Right forelimb (tissue), 1 donor: ENCODE measurements at regions not wholly inside any gene's neighbourhood (a gene's known extent, or its start where the extent isn't known, plus 50 kb on each side); places are given as distances from the start of the nearest gene placed in this dataset.

Source experiments
- DNase-seq: peaks from one replicate; pipeline ENCODE4 v3.0.0-alpha.2; 2018

DNA sequence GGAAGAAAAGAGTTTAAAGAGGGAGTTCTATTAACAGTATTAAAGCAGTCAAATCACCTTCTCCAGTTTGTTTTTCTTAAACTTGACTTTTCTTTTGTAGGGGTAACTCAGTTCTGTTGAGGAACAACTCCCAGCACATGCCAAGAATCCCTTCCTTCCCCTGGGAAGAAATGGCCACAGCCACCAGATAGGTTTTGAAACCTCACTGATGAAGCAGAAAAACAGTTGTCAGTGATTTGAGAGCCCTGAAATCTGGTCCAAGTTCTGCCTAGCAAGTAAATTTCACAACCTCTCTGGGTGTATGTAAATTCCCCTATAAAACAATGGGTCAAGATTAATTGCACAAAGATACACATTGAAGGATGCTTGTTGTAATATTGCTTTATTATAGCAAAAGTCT, 167.1 kb downstream of the DHX15 start:
- no peak for DNase-seq

DNA sequence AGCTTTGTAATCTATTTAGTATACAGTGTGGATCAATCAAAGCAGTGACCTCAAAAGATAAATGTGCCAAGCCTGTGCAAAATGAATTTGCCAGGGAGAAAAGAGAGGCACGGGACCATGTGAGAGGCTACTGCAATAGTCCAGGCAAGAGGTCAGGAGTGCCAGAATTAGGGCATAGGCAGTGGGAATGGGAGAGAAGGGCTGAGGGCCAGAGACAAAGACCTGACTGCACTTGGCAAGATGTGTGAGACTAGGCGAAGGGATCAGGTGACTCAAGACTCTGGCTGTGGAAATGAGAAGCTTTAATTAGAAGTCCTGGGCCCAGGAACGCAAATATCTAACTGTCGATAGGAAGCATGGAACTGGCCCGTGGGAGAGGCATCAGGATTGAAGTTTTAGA, 168.1 kb downstream of the DHX15 start:
- DNase-seq, result no peak

DNA sequence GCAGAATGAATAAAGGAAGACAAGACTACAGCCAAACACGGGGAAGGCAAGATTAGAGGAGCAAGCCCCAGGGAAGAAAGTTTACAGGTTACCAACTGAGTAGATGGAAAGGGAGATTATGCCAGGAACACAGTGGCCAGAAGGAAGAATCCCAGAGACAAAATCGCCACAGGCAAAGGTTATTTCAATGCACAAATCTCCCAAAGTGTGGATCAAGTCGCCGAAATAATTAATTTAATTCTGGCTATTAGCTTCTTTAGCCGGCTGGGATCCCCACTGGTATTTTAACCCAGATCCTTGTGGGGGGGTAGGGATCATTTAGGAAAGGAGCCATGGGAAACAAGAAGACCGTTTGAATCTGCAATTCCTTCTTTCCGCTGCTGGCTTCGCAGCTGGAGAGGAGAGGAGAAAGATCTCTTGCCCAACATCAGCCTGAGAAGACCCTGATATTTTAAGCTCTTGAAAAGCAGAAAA, 171.0 kb downstream of the DHX15 start:
- no peak for DNase-seq

DNA sequence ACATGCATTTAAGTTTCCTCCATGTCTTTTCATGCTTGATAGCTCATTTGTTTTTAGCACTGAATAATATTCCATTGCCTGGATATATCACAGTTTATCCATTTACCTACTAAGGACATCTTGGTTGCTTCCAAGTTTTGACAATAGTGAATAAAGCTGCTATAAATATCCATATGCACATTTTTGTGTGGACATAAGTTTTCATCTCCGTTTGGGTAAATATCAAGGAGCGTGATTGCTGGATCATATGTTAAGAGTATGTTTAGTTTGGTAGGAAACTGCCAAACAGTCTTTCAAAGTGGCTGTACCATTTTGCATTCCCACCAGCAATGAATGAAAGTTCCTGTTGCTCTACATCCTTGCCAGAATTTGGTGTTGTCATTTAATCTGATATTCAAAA, 172.5 kb downstream of the DHX15 start:
- no peak for DNase-seq

DNA sequence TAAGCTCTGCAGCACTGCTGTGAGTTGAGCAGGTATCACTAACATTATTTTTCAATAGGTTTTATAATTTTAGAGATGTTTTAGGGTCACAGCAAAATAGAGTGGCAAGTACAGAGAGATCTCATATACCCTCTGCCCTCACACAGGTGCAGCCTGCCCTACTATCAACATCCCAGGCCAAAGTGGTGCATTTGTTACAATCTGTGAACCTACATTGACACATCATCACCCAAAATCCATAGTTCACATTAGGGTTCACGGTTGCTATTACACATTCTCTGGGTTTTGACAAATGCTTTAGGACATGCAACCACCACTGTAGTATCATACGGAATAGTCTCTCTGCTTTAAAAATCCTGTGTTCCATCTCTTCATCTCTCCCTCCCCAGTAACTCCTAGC, 173.1 kb downstream of the DHX15 start:
- DNase-seq, result no peak

DNA sequence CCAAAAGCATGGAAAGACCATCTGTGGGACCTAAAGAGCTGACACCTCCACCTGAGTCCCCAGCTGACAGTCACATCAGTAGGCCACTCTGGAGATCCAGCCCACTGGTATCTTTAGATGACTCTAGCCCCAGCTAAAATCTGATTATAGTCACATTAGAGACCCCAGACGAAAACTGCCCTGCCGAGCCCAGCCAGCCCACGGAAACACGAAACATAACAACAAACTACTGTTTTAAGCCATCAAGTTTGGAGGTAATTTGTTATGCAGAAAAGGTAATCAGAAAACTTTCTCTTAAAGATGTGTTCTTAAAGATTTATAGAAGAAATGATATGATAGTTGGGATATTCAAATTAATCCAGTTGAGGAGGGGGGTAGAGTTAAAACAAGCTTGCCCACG, 175.7 kb downstream of the DHX15 start:
- no peak for DNase-seq

DNA sequence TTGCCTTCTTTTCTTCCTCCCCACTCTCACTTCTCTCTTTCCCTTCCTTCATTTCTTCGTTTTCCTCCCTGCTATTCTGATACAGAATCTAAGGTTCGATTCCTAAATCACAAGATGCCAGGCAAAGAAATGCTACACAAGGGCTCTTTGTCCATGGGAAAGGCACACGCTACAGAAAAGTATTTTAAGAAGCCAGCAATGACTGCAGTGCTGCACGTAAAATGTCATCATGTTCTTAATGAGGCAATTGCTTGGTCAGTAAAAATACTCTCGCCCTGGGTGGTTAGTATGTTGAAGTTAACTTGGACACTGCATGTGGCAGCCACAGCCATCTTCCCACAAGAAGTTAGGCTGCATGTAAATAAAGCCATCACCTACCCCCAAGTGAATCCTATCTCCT, 178.4 kb downstream of the DHX15 start:
- no peak for DNase-seq

GRCh38 chr4:24405341-24405740, 179.0 kb downstream of the DHX15 start:
- DNase-seq, result no peak

GRCh38 chr4:24404281-24404680, 180.1 kb downstream of the DHX15 start:
- DNase-seq, result no peak

GRCh38 chr4:24403265-24403664, 181.1 kb downstream of the DHX15 start:
- no peak for DNase-seq

DNA sequence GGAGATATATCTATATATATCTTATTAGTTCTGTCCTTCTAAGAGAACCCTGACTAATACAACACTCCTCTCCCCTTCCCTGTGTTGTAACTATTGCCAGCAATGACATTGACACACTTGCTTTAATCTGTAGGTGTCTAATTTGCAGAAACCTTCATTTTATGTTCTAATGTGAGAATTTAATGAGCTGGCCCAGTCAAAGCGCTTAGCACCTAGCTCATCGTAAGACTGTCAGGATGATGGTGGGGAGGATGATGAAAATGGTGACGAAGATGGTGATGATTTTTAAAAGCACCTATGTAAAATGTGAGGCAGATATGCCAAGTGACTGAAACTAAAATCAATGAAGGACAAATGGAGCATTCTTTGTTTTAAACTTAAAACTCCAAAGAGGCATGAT, 183.8 kb downstream of the DHX15 start:
- no peak for DNase-seq

DNA sequence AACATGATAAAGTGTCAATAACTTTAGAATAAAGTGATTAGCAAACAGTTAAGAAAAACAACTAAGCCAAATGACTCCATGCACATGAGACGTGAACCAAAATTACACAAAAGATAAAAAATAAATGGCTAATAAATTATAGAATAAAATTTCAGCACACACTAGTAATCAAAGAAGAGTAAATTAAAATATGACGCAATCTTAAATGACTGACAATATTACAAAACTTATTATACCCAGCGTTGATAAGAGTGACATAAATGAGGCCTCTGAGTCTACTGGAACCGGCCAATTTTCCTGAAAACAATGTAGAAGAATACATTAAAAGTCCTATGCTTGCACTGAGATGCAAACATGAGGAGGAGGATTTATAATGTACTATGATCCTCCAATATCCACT, 187.4 kb downstream of the DHX15 start:
- no peak for DNase-seq

- no peak for DNase-seq
These were observed 188.4 kb downstream of the DHX15 start for GRCh38 chr4:24395937-24396336.

DNA sequence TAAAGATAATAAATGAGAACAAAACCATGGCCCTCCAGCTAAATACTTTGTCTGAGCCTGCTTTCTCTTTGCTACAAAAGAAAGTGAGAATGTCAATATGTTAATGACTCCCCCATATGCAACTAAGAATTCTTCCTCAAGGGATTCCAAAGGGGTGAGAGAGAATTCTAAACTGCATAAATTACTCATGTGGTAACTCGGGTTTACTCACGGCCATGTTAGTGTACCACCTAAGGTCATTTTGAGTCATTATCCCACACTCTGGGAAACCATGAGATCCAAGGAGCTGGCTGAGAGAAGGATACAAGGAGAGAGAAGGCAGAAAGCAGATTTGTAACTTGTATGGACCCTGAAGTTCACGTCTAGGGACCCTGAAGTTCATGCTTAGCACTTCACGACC, 190.3 kb downstream of the DHX15 start:
- DNase-seq, result no peak

GRCh38 chr4:24392613-24393012, 191.7 kb downstream of the DHX15 start:
- no peak for DNase-seq

- no peak for DNase-seq
These were observed 202.0 kb downstream of the DHX15 start for GRCh38 chr4:24382381-24382780.

GRCh38 chr4:24380957-24381665, 203.2 kb downstream of the DHX15 start:
- no peak for DNase-seq

GRCh38 chr4:24373704-24374103, 210.7 kb downstream of the DHX15 start:
- no peak for DNase-seq

GRCh38 chr4:24372881-24373280, 211.5 kb downstream of the DHX15 start:
- DNase-seq, result peak; percentile 65

GRCh38 chr4:24372341-24372740, 212.0 kb downstream of the DHX15 start:
- DNase-seq, result no peak

DNA sequence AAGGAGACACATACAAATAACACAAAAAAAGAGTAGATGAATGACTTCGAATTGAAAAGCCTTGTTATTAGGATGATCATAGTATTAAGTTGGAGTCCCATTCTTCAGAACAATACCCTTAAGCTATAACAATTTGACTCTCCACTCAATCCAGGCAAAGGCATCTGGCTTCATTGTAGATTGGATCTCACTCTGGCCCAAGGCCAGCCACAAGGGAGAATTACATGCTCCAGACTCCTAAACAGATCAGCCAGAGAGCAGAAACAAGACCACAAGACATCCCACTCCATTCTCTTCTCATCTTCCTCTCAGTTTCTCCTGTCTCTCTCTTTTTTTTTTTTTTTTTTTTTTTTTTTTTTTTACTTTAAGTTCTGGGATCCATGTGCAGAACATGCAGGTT, 213.9 kb downstream of the DHX15 start:
- no peak for DNase-seq

DNA sequence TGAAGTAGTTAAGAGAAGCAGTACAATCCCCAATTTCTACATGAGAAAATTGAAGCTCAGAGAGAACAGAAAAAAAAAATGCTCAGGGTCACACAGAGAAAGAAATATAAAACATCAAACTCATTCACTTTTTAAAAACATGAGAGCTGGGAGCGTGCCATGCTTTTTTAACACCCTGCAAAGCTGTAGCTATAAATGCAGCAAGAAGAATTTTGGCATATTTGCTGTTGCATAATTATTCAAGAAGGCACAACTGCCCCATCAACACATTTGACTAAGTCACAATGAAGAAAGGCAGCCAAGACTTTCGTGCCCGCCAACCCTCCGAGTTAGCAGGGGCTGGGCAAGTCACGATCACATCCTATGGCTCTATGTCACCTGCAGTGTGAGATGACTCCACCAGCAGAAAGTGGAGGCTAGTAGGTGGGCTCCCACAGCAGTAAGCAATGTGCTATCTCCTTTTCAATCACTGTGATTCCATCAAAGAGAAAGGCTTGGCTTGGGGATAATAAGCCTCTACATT, 214.8 kb downstream of the DHX15 start:
- DNase-seq, result no peak

GRCh38 chr4:24368801-24369200, 215.6 kb downstream of the DHX15 start:
- DNase-seq, result no peak

DNA sequence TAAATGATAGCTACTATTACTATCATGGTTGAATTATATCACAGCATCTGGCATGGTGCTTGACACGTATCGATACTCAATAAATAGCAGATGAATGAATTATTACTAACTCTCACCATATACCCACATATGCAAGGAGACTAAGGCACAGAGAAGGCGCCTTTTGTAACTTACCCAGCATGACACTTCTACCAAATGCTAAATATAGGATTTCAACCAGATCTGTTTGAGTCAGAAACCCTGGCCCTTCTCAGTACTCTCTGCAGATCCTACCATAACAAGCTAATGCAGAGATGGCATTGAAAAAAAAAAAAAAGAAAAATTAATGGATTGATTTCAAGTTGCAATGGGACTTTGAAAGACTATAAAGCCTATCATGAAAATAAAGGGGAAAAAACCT, 219.5 kb downstream of the DHX15 start:
- DNase-seq, result no peak

DNA sequence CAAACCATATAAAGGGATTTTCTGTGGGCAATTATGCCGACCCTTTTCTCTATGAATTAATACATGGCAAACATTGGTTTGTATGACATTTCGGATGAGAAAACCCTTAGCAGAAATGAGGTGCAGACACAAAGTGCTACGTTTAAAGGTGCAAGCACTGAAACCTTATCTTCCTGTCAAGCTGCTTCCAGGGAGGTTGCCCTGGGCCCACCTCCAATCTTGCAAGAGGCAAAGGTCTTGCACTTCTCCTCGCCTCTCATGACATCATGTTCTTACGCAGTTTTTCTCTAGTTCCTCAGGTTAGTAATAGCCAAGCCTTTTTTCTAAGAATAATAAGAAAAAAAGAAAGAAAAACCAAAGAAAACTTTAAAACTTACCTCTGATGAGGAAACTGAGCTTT, 220.1 kb downstream of the DHX15 start:
- DNase-seq, result no peak
